ENCODE measurements at regions not wholly inside any gene's neighbourhood (a gene's known extent, or its start where the extent isn't known, plus 50 kb on each side); places are given as distances from the start of the nearest gene placed in this dataset.
"Not testable (repeated sequence)": the region's sequence is repeated elsewhere in the genome, so short reads cannot be mapped to it uniquely, and the experiment has no call there.

- DNase-seq, result not testable (repeated sequence)
Measured at GRCh38 chr2:90298983-90299382, 1607.5 kb downstream of the RPIA start.

DNA sequence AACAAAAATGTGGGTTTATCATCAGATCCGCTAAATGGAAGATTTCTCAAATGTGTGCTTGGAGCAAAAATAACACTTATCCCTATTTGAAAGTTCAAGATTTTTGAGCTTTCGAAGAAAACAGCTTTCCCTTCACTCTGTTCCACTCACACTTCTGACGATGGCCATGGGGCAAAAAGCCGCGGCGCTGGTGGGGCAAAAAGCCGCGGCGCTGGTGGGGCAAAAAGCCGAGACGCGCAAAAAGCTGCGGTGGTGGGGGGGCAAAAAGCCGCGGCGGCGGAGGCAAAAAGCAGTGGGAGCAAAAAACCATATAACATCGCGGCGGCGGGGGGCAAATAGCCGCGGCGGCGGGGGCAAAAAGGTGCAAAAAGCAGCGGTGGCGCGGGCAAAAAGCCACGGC is 1631.5 kb downstream of the RPIA start:
- not testable (repeated sequence) for DNase-seq

DNA sequence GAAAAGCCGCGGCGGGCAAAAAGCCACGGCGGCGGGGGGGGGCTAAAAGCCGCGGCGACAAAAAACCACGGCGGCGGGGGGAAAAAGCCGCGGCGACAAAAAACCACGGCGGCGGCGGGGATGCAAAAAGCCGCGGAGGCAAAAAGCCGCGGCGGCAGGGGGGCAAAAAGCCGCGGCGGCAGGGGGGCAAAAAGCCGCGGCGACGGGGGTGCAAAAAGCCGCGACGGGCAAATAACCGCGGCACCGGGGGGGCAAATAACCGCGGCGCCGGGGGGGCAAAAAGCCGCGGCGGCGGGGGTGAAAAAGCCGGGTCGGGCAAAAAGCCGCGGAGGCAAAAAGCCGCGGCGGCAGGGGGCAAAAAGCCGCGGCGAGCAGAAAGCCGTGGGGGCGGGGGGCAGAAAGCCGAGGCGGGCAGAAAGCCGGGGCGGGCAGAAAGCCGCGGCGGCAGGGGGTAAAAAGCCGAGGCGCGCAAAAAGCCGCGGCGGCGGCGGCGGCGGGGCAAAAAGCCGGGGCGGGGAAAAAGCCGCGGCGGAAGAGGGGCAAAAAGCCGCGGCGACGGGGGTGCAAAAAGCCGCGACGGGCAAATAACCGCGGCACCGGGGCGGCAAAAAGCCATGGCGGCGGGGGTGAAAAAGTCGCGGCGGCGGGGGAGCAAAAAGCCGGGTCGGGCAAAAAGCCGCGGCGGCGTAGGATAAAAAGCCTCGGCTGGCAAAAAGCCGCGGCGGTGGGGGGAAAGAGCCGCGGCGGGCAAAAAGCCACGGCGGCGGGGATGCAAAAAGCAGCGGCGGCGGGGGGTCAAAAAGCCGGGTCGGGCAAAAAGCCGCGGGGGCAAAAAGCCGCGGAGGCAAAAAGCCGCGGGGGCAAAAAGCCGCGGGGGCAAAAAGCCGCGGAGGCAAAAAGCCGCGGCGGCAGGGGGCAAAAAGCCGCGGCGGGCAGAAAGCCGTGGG is 1632.4 kb downstream of the RPIA start:
- DNase-seq, result not testable (repeated sequence)

- DNase-seq, result not testable (repeated sequence)
Measured at GRCh38 chr2:90324672-90325071, 1633.2 kb downstream of the RPIA start.

DNA sequence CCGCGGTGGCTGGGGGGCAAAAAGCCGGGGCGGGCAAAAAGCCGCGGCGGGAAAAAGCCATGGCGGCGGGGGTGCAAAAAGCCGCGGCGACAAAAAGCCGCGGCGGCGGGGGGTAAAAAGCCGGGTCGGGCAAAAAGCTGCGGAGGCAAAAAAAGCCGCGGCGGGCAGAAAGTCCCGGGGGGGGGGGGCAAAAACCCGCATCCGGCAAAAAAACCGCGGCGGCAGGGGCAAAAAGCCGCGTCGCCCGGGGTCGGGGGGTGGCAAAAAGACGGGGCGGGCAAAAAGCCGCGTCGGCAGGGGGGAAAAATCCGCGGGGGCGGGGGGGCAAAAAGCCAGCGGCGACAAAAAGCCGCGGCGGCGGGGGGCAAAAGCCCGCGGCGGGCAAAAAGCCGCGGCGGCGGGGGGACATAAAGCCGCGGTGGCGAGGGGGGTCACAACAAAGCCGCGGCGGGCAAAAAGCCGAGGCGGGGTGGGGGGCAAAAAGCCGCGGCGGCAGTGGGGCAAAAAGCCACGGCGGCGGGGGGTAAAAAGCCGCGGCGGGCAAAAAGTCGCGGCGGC is 1634.4 kb downstream of the RPIA start:
- not testable (repeated sequence) for DNase-seq

- DNase-seq, result not testable (repeated sequence)
Measured at GRCh38 chr2:90355546-90355945, 1664.1 kb downstream of the RPIA start.

DNA sequence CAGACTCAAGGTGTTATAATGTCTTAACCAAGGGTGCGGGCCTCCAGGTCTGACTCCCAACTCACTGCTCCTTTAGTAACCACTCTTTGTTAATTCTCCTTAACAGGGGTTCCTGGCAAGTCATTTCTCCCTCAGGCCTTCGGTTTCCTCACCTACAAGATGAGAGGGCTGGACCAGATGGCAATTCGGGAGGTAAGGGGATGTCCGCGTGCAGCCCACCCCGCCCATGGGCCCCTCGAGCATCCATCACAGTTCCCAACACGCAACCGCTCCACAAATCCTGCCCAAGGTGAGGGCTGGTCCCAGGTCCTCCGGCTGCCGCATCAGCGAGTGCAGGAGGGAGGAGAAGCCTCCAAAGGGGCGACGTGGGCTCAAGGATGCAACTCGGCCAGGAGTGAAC is 1667.9 kb downstream of the RPIA start:
- DNase-seq, result not testable (repeated sequence)

DNA sequence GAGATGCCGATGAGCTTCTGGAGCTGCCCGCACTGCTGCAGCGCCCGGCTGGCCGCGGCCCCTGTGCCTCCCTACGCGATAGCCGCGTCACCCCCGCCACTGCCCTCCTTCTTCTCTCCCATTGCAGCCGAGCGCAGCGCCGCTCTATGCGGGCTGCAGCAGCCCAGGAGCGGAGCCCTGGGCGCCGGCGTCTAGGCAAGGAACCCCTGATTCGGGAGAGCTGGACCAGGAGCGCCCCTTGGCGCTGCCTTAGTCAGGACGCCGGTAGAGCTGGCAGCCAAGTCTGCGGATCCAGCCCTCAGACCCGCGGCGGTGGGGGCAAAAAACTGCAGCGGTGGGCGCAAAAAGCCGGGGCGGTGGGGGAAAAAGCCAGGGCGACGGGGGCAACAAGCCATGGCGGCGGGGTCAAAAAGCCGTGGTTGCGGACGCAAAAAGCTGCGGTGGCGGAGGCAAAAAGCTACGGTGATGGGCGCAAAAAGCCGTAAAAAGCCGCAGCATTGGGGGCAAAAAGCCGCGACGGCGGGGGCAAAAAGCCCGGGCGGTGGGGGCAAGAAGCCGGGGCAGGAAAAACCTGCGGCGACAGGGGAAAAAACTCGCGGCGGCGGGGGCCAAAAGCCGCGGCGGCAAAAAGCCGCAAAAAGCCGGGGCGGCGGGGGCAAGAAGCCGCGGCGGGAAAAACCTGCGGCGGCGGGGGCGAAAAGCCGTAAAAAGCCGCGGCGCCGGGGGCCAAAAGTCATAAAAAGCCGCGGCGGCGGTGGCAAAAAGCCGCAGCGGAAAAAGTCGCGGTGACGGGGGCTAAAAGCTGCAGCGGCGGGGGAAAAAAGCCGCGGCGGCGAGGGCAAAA is 1668.6 kb downstream of the RPIA start:
- not testable (repeated sequence) for DNase-seq

DNA sequence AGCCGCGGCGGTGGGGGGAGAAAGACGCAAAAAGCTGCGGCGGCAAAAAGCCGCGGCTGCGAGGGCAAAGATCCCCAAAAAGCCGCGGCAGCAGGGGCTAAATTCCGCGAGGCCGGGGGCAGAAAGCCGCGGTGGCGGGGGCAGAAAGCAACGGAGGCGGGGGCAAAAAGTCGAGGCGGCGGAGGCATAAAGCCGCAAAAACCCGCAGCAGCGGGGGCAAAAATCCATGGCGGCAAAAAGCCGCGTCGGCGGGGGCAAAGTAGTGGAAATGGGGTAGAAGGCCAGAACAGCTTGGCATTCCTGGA is 1669.2 kb downstream of the RPIA start:
- DNase-seq, result not testable (repeated sequence)

Data from activated CD4-positive, CD25-positive, alpha-beta regulatory T cell treated with anti-CD3 and anti-CD28 coated beads, Interleukin-2, amount 50 U/mL, for 72 hours (primary cell).